ENCODE measurements at regions not wholly inside any gene's neighbourhood (a gene's known extent, or its start where the extent isn't known, plus 50 kb on each side); places are given as distances from the start of the nearest gene placed in this dataset.

DNA sequence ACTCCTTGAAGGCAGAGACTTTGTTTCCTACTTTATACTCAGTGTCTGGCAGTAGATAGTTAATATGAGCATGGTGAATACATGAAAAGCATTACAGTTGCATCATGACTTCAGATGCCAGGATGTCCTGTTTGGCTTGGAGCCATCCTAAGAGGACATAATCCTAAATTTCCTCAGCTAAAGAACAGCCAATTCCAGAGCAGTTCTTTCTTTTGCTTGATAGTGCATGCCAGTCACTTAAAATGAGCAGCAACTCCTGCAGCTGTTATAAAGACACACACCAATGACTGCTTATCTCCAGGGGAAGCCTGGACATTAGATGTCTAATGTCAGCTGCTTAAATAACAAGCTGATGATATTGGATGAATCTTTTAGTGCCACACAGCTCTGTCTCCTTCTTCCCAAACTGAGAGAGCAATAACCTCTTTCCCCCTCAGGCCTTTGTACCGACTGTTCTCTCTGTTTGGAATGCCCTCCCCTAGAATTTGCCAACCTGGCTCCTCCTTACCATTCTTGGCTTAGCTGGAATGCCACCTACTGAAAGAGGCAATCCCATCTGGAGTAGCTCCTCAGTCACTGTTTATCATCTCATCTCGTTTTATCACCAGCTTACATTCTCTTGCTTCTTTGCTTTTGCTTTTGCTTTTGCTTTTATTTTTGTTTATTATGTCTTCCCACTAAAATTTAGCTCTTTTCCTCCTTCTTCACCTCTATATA lies 100.8 kb upstream of the USP38 start:
- no peak for DNase-seq

DNA sequence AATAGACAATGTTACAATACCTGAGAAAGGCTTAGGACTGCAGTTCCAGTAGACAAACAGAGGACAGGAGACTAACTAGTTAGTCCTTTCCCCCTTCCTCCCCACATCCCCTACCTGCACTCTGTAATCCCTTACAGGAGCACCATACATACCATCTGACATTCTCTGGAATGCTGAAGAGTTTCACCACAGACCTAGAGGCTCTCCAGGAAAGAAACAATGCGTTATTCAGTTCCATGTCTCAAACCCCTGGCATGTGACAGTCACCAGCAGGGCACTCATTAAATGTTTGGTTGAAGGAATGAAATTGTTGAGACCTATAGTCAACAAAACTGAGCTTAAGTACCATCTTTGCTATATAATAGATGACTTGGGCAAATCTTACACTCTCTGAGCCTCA lies 100.2 kb upstream of the USP38 start:
- no peak for DNase-seq

DNA sequence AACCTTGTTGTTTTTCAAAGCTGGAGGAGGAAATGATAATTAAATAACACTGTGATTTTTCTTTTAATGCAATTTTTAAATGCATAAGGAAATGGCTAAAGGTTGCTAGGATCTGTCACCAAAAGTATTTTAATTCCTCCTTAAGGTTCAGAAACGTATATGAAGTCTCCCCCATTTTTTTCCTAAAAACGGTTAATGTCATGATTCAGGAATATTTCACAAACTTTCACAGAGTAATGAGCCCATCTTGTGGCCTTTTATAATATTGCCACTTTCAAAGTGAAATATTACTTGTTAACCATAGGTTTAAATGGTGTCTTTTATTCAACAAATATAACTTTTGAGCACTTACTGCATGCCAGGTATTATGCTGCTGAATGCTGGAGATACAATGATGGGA lies 99.5 kb upstream of the USP38 start:
- DNase-seq: no peak

GRCh38 chr4:143085659-143086058 lies 99.1 kb upstream of the USP38 start:
- no peak for DNase-seq

DNA sequence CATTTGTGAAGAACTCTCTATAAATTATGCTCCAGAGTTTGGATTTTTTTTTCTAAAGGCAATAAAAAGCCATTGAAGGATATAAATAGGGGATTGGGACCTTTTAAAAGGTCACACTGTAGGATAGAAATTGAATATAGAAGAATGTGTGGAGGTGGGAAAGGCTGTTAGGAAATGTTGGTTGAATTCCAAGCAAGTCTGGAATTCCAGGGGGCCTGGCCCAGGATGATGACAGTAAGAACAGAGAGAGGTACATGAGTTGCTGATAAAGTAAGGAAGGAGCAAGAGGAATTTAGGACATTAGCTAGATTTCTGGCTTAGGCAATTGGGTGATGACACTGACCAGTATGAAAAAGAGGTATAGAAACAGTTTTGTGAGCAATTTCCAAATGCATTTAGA lies 95.4 kb upstream of the USP38 start:
- no peak for DNase-seq

GRCh38 chr4:143089847-143090246 lies 94.9 kb upstream of the USP38 start:
- no peak for DNase-seq

DNA sequence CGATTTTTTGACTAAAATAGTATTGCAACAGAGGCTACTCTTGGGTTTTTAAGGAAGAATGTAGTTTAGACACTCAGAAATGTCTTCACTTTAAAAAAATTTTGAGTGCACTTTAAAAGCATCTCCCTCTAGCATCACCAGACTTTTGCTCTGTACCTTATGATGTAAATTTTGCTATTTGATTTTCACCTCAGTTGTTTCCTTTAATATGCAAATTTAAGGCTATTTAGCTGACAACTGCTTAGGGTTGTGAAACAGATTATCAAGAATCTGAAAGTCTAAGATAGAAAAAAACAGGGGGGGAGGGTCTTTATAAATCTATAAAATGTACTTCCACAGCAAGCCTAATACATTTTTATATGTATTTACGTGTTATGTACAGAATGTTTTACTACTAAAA lies 92.9 kb upstream of the USP38 start:
- DNase-seq: no peak

GRCh38 chr4:143095447-143095846 lies 89.3 kb upstream of the USP38 start:
- no peak for DNase-seq

DNA sequence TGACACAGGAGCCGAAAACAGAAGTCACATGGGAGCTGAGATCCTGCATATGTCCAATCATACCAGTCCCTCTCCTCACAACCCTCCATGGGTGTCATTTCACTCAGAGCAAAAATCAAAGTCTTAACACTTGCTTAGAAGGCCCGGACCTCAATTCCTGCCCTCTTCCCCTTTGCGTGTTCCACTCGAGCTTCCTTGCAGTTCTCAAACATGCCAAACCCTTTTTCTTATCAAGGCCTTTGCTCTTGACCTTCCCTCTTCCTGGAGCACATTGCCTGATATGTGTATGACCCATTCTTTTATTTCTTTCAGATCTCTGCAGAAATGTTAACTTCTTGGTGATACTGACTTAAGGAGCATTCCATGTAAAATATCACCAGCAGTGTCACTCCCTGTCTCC lies 87.0 kb upstream of the USP38 start:
- DNase-seq: no peak

DNA sequence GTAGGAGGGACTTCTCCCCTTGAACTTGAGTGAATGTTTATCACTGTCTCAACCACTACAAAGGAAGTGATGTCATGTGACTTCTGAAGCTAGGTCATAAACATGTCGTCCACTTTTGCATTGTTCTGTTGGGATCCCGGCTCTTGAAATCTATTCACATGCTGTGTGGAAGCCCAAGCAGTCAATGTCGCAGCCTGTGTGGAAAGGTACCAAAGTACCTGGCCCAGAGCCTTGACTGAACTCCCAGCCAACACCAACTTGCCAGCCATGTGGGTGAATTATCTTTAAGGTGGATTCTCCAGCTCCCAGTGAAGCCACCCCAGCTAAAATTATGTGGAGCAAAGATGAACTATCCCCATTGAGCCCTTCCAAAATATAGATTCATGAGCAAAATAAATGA lies 85.0 kb upstream of the USP38 start:
- no peak for DNase-seq

GRCh38 chr4:143109376-143109775 lies 75.3 kb upstream of the USP38 start:
- DNase-seq: no peak

DNA sequence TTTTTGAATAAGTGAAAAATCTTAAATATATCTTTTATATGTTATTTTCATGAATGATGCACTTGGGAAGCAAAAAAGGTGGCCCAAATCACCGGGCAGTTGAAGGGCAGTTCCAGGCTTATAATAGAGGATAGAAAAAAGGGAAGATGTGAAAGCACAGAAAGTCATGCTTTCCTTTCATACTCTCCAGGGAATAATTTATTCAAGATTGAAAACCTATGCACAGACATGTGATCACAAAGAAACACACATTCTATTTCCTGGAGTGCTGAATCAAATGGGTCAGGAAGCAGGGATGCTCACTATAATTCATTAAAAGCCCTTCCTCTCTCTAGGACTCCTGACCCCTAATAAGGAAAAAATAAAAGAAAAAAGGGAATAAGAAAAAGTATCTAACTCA lies 66.1 kb upstream of the USP38 start:
- DNase-seq: no peak

- DNase-seq: no peak
Measured at GRCh38 chr4:143127621-143128020, 57.1 kb upstream of the USP38 start.

DNA sequence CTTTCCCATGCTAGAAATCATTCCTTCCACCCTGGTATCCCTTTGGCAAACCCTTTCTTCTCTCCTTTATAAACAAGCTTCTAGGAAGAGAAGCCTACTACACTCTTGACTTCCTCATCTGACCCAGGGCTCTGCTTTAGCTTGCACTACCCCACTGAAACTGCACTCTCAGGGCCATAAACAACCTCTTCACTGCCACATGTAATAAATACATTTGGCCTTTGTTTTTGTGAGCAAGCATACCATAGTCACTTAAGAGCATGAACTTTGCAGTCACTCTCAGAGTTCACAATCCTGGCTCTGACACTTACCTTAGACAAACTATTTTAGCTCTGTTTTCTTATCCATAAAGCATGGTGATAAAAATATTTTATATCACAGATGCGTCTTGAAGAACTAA lies 50.7 kb upstream of the USP38 start:
- no peak for DNase-seq

Measured in NCI-H2107 (cell line).